Right cardiac atrium (tissue), 5 donors: ENCODE measurements at regions not wholly inside any gene's neighbourhood (a gene's known extent, or its start where the extent isn't known, plus 50 kb on each side); places are given as distances from the start of the nearest gene placed in this dataset.
"Not testable (repeated sequence)": the region's sequence is repeated elsewhere in the genome, so short reads cannot be mapped to it uniquely, and the experiment has no call there.

Source experiments
- ATAC-seq, 2 donors: fragments of 200-7000 bp; cut with Tn5 transposase; one replicate each; pipeline versions ENCODE4 v1.8.0 to v1.9.1; 2020; ENCODE audit warnings: moderate library complexity in 2 of 2, mild to moderate bottlenecking in 1 of 2
- DNase-seq, 3 donors: peaks; one replicate each; pipeline ENCODE4 v3.0.0-alpha.2; 2020
- H3K27ac ChIP-seq: one replicate; pipeline ENCODE4 v1.5.1; 2013; ENCODE audit warnings: mild to moderate bottlenecking, low read length, control low read depth, moderate library complexity
- H3K27me3 ChIP-seq: one replicate; pipeline ENCODE4 v1.6.1; 2013; ENCODE audit not compliant: control insufficient read depth, insufficient read depth
- H3K4me1 ChIP-seq: one replicate; pipeline ENCODE4 v1.6.1; 2013; ENCODE audit warnings: low read length; ENCODE audit not compliant: control insufficient read depth, insufficient read depth
- H3K4me3 ChIP-seq: one replicate; pipeline ENCODE4 v1.5.1; 2013; ENCODE audit warnings: low read length, control low read depth
- H3K9me3 ChIP-seq: one replicate; pipeline ENCODE4 v1.6.1; 2013; ENCODE audit warnings: low read length; ENCODE audit not compliant: control insufficient read depth
- WGBS: extraction: QIAGEN DNeasy Blood & Tissue Kit; methylation state at CpG from one replicate; pipeline ENCODE4 v1.1.7; 2013; 5-methylcytosine and 5-hydroxymethylcytosine counted together
- intact Hi-C, 4 donors: fragments of 100-400 bp; cut with DNase I; formaldehyde crosslinking; loops; one replicate each; pipeline versions ENCODE4 v1.11.0 to v1.14.0; 2022 to 2023
- donor health status: healthy with polysubstance abuse.
- donor health status: DM: no; HTN: yes; CAD: no.
- donor health status: DM: no; HTN: no; CAD: no.
- donor health status: DM: no; HTN: yes; CAD: no; lungs with severe emphysema.
- donor health status: DM: yes; HTN: yes; CAD: no.

DNA sequence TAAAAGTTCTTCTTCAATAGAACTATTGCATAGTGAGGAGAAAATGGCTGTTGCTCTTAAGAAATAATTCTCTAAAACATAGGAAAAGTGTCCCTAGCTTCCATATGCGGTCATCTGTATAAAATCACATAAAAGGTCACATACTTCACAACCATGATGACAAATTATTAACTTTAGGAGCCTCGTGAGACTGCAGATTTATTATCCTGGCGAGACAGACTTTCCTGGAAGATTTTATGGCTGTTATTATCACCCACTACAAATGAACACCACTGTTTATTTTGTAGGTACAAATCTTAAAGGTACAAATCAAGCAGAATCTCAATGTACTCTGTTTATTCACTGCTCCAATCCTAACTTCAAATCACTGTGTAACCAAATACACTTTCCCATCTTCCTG, 55.0 kb upstream of the AGAP4 start:
- WGBS, result no CpG with 5 or more reads among the region's 3 CpGs
- DNase-seq, H3K27ac ChIP-seq, H3K9me3 ChIP-seq, H3K27me3 ChIP-seq, H3K4me3 ChIP-seq, H3K4me1 ChIP-seq, ATAC-seq, intact Hi-C loops: not testable (repeated sequence)

DNA sequence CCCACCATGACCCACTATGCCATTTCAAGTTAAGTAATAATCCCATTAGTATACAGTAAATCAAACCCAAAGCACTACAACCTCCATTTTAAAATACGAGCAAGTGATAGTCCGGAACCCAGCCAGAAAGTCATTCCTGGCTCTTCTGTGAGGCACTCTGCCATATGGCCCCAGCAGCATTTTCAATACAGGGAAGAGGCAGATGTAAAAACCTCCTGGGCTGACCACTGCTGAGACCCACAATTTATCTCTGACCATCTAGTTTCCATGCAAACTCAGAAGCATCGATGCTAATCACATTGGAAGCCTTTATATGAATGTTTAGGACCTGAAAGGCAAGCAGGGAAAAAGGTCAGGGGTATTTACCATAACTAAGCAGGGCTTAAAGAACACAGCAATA, 56.3 kb upstream of the AGAP4 start:
- H3K27ac ChIP-seq, DNase-seq, intact Hi-C loops, H3K27me3 ChIP-seq, H3K4me1 ChIP-seq, H3K9me3 ChIP-seq, H3K4me3 ChIP-seq, ATAC-seq: not testable (repeated sequence)
- no CpG with 5 or more reads among the region's 3 CpGs for WGBS

DNA sequence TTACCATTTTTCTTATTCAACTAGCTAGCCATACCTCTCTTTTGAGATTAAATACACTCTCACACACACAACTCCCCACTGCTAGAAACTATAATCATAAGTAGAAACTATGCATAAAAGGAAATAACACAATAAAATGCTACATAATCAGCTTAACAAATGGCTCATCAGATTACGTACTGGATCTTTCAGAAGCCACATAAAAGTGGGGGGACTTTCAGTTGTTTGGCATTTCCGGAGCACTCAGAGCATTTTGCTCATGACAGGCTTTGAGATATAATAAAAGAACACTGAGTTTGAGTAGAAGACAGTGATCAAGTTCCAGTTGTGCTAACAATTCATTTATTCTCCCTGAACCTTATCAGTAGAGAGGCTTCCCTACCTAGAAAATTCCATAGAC, 56.8 kb upstream of the AGAP4 start:
- 89% methylated on average over 1 of the region's 2 CpGs for WGBS
- intact Hi-C loops, H3K4me3 ChIP-seq, H3K4me1 ChIP-seq, DNase-seq, H3K27me3 ChIP-seq, H3K9me3 ChIP-seq, ATAC-seq, H3K27ac ChIP-seq: not testable (repeated sequence)

DNA sequence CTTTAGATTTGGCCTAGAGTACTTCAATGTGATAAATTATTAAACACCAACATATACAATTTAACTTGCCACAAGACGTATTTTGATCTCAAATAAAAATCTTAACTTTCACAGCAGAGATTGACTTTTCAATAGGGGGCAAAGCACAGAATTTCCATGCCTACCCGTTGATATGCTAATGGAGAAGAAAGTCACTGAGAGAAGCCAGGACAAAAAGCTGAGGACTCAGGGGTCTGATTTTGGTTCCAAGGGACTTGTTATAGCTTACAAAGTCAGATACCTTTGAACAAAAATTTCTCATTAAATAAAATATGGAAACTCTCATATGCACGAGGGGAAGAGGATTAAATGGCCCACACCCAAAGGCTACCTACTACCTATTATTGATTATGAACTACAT, 59.1 kb upstream of the TIMM23 start:
- H3K9me3 ChIP-seq, H3K27me3 ChIP-seq, H3K4me1 ChIP-seq, H3K4me3 ChIP-seq, DNase-seq, ATAC-seq, intact Hi-C loops, H3K27ac ChIP-seq: not testable (repeated sequence)
- 95% methylated on average over 3 of the region's 3 CpGs for WGBS

DNA sequence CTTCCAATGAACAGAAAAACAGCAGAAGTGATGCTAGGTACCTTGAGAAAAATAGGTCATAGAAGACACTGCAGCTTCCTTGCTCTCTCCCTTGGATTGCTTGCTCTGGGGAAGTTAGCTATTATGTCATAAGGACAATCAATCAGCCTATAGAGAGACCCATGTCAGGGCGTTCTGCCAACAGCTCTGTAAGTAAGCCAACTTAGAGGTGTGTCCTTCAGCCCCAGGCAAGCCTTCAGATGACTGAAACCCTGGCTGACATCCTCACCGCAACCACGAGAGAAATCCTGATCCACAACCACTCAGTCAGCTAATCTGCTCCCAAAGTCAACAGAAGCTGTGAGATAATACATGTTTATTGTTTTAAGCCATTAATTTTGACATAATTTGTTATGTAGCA, 57.5 kb upstream of the TIMM23 start:
- H3K27me3 ChIP-seq, intact Hi-C loops, H3K4me3 ChIP-seq, H3K4me1 ChIP-seq, H3K9me3 ChIP-seq, H3K27ac ChIP-seq, DNase-seq: not testable (repeated sequence)
- peak in 1 of 2 donors; percentile 24 for ATAC-seq
- 100% methylated on average over 1 of the region's 3 CpGs for WGBS

- DNase-seq, H3K4me3 ChIP-seq, H3K9me3 ChIP-seq, H3K27ac ChIP-seq, H3K27me3 ChIP-seq, intact Hi-C loops, H3K4me1 ChIP-seq, ATAC-seq: not testable (repeated sequence)
- WGBS, result no CpG with 5 or more reads among the region's 2 CpGs
These were observed 56.7 kb upstream of the TIMM23 start for GRCh38 chr10:45915617-45916016.

DNA sequence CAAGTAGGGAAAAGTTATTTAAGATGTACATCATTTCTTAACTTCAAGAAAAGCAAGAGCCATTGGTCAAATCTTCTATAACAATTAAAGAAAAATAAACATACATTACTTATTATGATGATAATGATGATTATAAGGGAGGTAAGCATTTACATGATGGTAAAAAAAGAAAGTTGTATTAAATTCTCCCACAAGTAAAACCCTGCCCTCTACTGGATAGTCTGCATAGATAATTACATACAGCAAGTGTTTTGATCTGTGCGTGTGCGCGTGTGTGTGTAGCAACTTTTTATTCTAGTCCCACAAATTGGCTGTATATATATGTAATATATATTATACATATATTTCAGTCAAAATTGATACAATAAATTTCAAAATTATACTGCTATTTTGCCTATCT, 51.4 kb upstream of the TIMM23 start:
- DNase-seq, H3K4me3 ChIP-seq, ATAC-seq, H3K9me3 ChIP-seq, intact Hi-C loops, H3K27me3 ChIP-seq, H3K27ac ChIP-seq, H3K4me1 ChIP-seq: not testable (repeated sequence)
- WGBS, result over 99% methylated on average over 3 of the region's 3 CpGs
